BE2C (cell line): ENCODE measurements at regions not wholly inside any gene's neighbourhood (a gene's known extent, or its start where the extent isn't known, plus 50 kb on each side); places are given as distances from the start of the nearest gene placed in this dataset.

Source experiments
- DNase-seq: peaks from one replicate; pipeline ENCODE4 v3.0.0-alpha.2; 2020
- H3K27me3 ChIP-seq: fragments of 250-450 bp; sonication (Bioruptor Pico); 2 replicates; pipeline ENCODE4 v1.5.1; 2020; ENCODE audit warnings: mild to moderate bottlenecking
- H3K36me3 ChIP-seq: fragments of 250-450 bp; sonication (Bioruptor Pico); 2 replicates; pipeline ENCODE4 v1.5.1; 2020; ENCODE audit warnings: mild to moderate bottlenecking
- H3K4me1 ChIP-seq: fragments of 250-450 bp; sonication (Bioruptor Pico); 2 replicates; pipeline ENCODE4 v1.5.1; 2020
- H3K4me3 ChIP-seq: 2 replicates; pipeline ENCODE4 v1.5.1; 2011; ENCODE audit warnings: low read depth, low read length
- H3K9me3 ChIP-seq: fragments of 250-450 bp; sonication (Bioruptor Pico); 2 replicates; pipeline ENCODE4 v1.5.1; 2020
- TF ChIP-seq, protein P1 (sequence below): IDR thresholded peaks from 2 replicates; pipeline ENCODE4 v1.5.1; 2012; ENCODE audit warnings: mild to moderate bottlenecking, low read depth, low read length

GRCh38 chr14:62445570-62445969, 599.7 kb downstream of the KCNH5 start:
- Histone ChIP-seq H3K27me3 (no peaks in the 10 kb centered on the region), H3K36me3 (no peaks in the 10 kb centered on the region), H3K4me1 (no peaks in the 10 kb centered on the region), H3K4me3 (no peak overlapping the region), H3K9me3 (no peaks in the 10 kb centered on the region)
- TF ChIP-seq, protein P1, sequence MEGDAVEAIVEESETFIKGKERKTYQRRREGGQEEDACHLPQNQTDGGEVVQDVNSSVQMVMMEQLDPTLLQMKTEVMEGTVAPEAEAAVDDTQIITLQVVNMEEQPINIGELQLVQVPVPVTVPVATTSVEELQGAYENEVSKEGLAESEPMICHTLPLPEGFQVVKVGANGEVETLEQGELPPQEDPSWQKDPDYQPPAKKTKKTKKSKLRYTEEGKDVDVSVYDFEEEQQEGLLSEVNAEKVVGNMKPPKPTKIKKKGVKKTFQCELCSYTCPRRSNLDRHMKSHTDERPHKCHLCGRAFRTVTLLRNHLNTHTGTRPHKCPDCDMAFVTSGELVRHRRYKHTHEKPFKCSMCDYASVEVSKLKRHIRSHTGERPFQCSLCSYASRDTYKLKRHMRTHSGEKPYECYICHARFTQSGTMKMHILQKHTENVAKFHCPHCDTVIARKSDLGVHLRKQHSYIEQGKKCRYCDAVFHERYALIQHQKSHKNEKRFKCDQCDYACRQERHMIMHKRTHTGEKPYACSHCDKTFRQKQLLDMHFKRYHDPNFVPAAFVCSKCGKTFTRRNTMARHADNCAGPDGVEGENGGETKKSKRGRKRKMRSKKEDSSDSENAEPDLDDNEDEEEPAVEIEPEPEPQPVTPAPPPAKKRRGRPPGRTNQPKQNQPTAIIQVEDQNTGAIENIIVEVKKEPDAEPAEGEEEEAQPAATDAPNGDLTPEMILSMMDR = no peak
- DNase-seq = no peak

- Histone ChIP-seq H3K36me3 (no peaks in the 10 kb centered on the region), H3K4me1 (no peaks in the 10 kb centered on the region), H3K27me3 (no peaks in the 10 kb centered on the region), H3K9me3 (no peaks in the 10 kb centered on the region), H3K4me3 (no peak overlapping the region)
- no peak for DNase-seq
- TF ChIP-seq, protein P1 = no peak
Measured at GRCh38 chr14:62451221-62451620, 594.0 kb downstream of the KCNH5 start.

DNA sequence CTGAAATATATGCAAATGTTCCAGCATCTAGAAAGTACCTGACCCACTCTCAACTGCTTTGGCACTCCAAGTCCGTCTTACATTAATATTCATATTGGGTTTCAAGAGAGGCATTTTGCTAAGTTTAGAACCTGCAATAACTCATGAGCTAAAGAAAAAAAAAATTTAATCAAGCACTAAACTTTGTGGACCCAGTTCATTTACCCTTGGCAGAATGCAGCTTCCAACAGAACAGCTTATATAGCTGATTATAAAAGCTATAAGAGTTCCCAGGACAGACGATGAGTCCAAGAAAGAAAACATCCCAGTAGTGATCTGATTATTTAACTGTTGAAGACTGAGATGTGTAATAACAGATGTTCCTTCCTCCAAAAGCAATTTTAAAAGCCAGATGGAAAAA, 592.0 kb downstream of the KCNH5 start:
- no peaks in the 10 kb centered on the region for H3K36me3 ChIP-seq
- H3K4me3 ChIP-seq = no peak overlapping the region
- DNase-seq = no peak
- no peaks in the 10 kb centered on the region for H3K4me1 ChIP-seq
- no peaks in the 10 kb centered on the region for H3K27me3 ChIP-seq
- H3K9me3 ChIP-seq = no peaks in the 10 kb centered on the region
- TF ChIP-seq, protein P1 = no peak

GRCh38 chr14:62455446-62455845, 589.8 kb downstream of the KCNH5 start:
- no peaks in the 10 kb centered on the region for H3K36me3 ChIP-seq
- H3K27me3 ChIP-seq = no peaks in the 10 kb centered on the region
- no peak for DNase-seq
- no peaks in the 10 kb centered on the region for H3K9me3 ChIP-seq
- H3K4me3 ChIP-seq = no peak overlapping the region
- TF ChIP-seq, protein P1 = no peak
- no peaks in the 10 kb centered on the region for H3K4me1 ChIP-seq

GRCh38 chr14:62462988-62463387, 582.3 kb downstream of the KCNH5 start:
- Histone ChIP-seq H3K4me1 (no peaks in the 10 kb centered on the region), H3K27me3 (no peaks in the 10 kb centered on the region; the same call in 1 of the 2 replicates), H3K4me3 (no peak overlapping the region), H3K36me3 (no peaks in the 10 kb centered on the region), H3K9me3 (no peaks in the 10 kb centered on the region)
- no peak for DNase-seq
- TF ChIP-seq, protein P1 = no peak

- TF ChIP-seq, protein P1 = no peak
- Histone ChIP-seq H3K4me1 (no peaks in the 10 kb centered on the region), H3K27me3 (no peaks in the 10 kb centered on the region; the same call in 1 of the 2 replicates), H3K4me3 (no peak overlapping the region), H3K9me3 (no peaks in the 10 kb centered on the region), H3K36me3 (no peaks in the 10 kb centered on the region)
- DNase-seq = no peak
Measured at GRCh38 chr14:62468946-62469345, 576.3 kb downstream of the KCNH5 start.
